Karpas-422 (cell line): ENCODE measurements at regions not wholly inside any gene's neighbourhood (a gene's known extent, or its start where the extent isn't known, plus 50 kb on each side); places are given as distances from the start of the nearest gene placed in this dataset. TPM values are rescaled to one million over a fixed set of nuclear protein-coding genes. Genes with fewer than 3 reads are reported as not detected.

Source experiments
- DNase-seq: peaks from one replicate; pipeline ENCODE4 v3.0.0-alpha.2; 2015
- H2AFZ ChIP-seq: fragments of 200-600 bp; sonication (generic); 2 replicates; pipeline ENCODE4 v1.6.1; 2014; ENCODE audit warnings: antibody characterized with exemption, low read length, mixed read lengths
- H3K27ac ChIP-seq: fragments of 200-600 bp; sonication (generic); 2 replicates; pipeline ENCODE4 v1.5.1; 2014; ENCODE audit warnings: mild to moderate bottlenecking, low read length, moderate library complexity
- H3K27me3 ChIP-seq: fragments of 200-600 bp; sonication (generic); 2 replicates; pipeline ENCODE4 v1.6.1; 2014; ENCODE audit warnings: low read length, mixed read lengths
- H3K36me3 ChIP-seq: fragments of 200-600 bp; sonication (generic); 2 replicates; pipeline ENCODE4 v1.6.1; 2014; ENCODE audit warnings: low read length, mixed read lengths; ENCODE audit not compliant: insufficient read depth
- H3K4me1 ChIP-seq: fragments of 200-600 bp; sonication (generic); 2 replicates; pipeline ENCODE4 v1.6.1; 2014; ENCODE audit warnings: mild to moderate bottlenecking, low read length, mixed read lengths
- H3K4me2 ChIP-seq: fragments of 200-600 bp; sonication (generic); 2 replicates; pipeline ENCODE4 v1.6.1; 2014; ENCODE audit warnings: low read length, low read depth, mild to moderate bottlenecking; ENCODE audit not compliant: poor library complexity, severe bottlenecking
- H3K4me3 ChIP-seq: fragments of 200-600 bp; sonication (generic); 2 replicates; pipeline ENCODE4 v1.5.1; 2014; ENCODE audit warnings: mild to moderate bottlenecking, antibody characterized with exemption, low read length, mixed read lengths
- H3K79me2 ChIP-seq: fragments of 200-600 bp; sonication (generic); 2 replicates; pipeline ENCODE4 v1.6.1; 2014; ENCODE audit warnings: mild to moderate bottlenecking, low read length, mixed read lengths
- H3K9ac ChIP-seq: fragments of 200-600 bp; sonication (generic); 2 replicates; pipeline ENCODE4 v1.6.0; 2014; ENCODE audit warnings: low read length
- H3K9me2 ChIP-seq: fragments of 200-600 bp; sonication (generic), shearing (Covaris generic); replicated peaks from 2 replicates; pipeline ENCODE4 v1.6.0; 2014; ENCODE audit warnings: mild to moderate bottlenecking, low read length, moderate library complexity; ENCODE audit not compliant: insufficient read depth
- H3K9me3 ChIP-seq: fragments of 300-700, 200-600 bp; sonication (generic); 2 replicates; pipeline ENCODE4 v1.6.1; 2014; ENCODE audit warnings: low read length, mixed read lengths
- H4K20me1 ChIP-seq: fragments of 200-600 bp; sonication (generic); 2 replicates; pipeline ENCODE4 v1.6.1; 2014; ENCODE audit warnings: mild to moderate bottlenecking, antibody characterized with exemption, low read length, low read depth; ENCODE audit not compliant: insufficient read depth
- small RNA-seq: library from RNA; depleted of rRNA; stranded (forward); fragments of <200 nt; gene quantifications from one replicate; pipeline ENCODE3, GENCODE V24; 2014

DNA sequence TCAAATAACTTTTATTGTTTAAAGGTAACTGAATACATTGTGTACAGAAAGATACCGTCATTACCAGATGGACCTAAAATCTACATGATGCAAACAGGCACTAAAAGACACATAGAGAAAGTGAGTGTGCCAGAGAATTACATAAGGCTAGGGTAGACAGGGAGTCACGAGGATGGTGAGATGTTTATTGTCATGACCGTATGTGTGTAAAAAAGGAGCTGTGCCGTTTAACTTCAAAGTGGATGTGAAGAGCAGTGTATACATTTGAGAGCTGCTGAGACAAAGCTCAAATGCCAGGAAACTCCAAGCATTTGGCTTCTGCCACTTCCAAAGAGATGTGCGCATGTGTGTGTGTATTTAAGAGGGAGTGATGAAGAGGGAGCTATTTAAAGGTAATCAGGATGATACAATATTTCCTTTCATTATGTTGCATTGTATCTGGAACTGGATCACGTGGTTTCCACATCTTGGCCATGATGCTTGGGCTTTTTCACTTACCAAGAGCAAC lies 51.4 kb upstream of the IGF1R start:
- Histone ChIP-seq H3K36me3 (no peaks in the 10 kb centered on the region), H3K27ac (no peak overlapping the region), H4K20me1 (no peaks in the 10 kb centered on the region), H3K79me2 (no peaks in the 10 kb centered on the region), H3K9me2 (no peaks in the 10 kb centered on the region), H3K4me2 (no peak overlapping the region), H3K27me3 (no peaks in the 10 kb centered on the region), H3K4me1 (no peaks in the 10 kb centered on the region), H2AFZ (no peak overlapping the region), H3K9me3 (no peaks in the 10 kb centered on the region), H3K4me3 (no peak overlapping the region), H3K9ac (no peak overlapping the region)
- no peak for DNase-seq

GRCh38 chr15:98597666-98598065 lies 50.7 kb upstream of the IGF1R start:
- no peaks in the 10 kb centered on the region for H3K36me3 ChIP-seq
- no peaks in the 10 kb centered on the region for H3K9me2 ChIP-seq
- no peaks in the 10 kb centered on the region for H3K27me3 ChIP-seq
- no peaks in the 10 kb centered on the region for H3K9me3 ChIP-seq
- no peak overlapping the region for H2AFZ ChIP-seq
- H3K4me3 ChIP-seq: no peak overlapping the region
- H3K27ac ChIP-seq: no peak overlapping the region
- H3K4me2 ChIP-seq: no peak overlapping the region
- no peak overlapping the region for H3K9ac ChIP-seq
- no peaks in the 10 kb centered on the region for H3K4me1 ChIP-seq
- DNase-seq: no peak
- no peaks in the 10 kb centered on the region for H3K79me2 ChIP-seq
- H4K20me1 ChIP-seq: no peaks in the 10 kb centered on the region

Small RNA genes in the stretch of these regions (small RNA-seq; reads per million reads assigned to genes)
- not detected for gene AC022523.2
- not detected for gene RF00026
- not detected for gene RNU6-1186P
